Tongue (tissue), 1 donor: ENCODE measurements at regions not wholly inside any gene's neighbourhood (a gene's known extent, or its start where the extent isn't known, plus 50 kb on each side); places are given as distances from the start of the nearest gene placed in this dataset.
"Not testable (repeated sequence)": the region's sequence is repeated elsewhere in the genome, so short reads cannot be mapped to it uniquely, and the experiment has no call there.

Experiments
- DNase-seq: peaks from one replicate; pipeline ENCODE4 v3.0.0-alpha.2; 2015

GRCh38 chr2:87488021-87488420 lies 259.9 kb upstream of the PLGLB2 start:
- not testable (repeated sequence) for DNase-seq

GRCh38 chr2:87488991-87489390 lies 258.9 kb upstream of the PLGLB2 start:
- DNase-seq = not testable (repeated sequence)

GRCh38 chr2:87494846-87495245 lies 253.0 kb upstream of the PLGLB2 start:
- DNase-seq = not testable (repeated sequence)

GRCh38 chr2:87495455-87495854 lies 252.4 kb upstream of the PLGLB2 start:
- not testable (repeated sequence) for DNase-seq

GRCh38 chr2:87496036-87497006 lies 251.6 kb upstream of the PLGLB2 start:
- DNase-seq = peak; percentile 30

GRCh38 chr2:87497135-87497534 lies 250.8 kb upstream of the PLGLB2 start:
- DNase-seq = not testable (repeated sequence)

GRCh38 chr2:87497700-87498099 lies 250.2 kb upstream of the PLGLB2 start:
- not testable (repeated sequence) for DNase-seq

GRCh38 chr2:87498169-87498853 lies 249.6 kb upstream of the PLGLB2 start:
- DNase-seq = not testable (repeated sequence)

- DNase-seq = not testable (repeated sequence)
Observed at GRCh38 chr2:87498854-87499238, 249.0 kb upstream of the PLGLB2 start.

- DNase-seq = not testable (repeated sequence)
Observed at GRCh38 chr2:87499860-87500259, 248.0 kb upstream of the PLGLB2 start.

GRCh38 chr2:87500421-87500820 lies 247.5 kb upstream of the PLGLB2 start:
- DNase-seq = not testable (repeated sequence)

GRCh38 chr2:87500951-87501350 lies 246.9 kb upstream of the PLGLB2 start:
- DNase-seq = not testable (repeated sequence)

- DNase-seq = not testable (repeated sequence)
Observed at GRCh38 chr2:87502948-87503347, 244.9 kb upstream of the PLGLB2 start.

- DNase-seq = not testable (repeated sequence)
Observed at GRCh38 chr2:87505239-87505638, 242.6 kb upstream of the PLGLB2 start.

- not testable (repeated sequence) for DNase-seq
Observed at GRCh38 chr2:87505909-87506308, 242.0 kb upstream of the PLGLB2 start.

GRCh38 chr2:87507378-87508348 lies 240.2 kb upstream of the PLGLB2 start:
- DNase-seq = not testable (repeated sequence)

- DNase-seq = not testable (repeated sequence)
Observed at GRCh38 chr2:87511195-87511778, 236.6 kb upstream of the PLGLB2 start.

GRCh38 chr2:87512864-87513530 lies 234.9 kb upstream of the PLGLB2 start:
- not testable (repeated sequence) for DNase-seq

GRCh38 chr2:87514034-87514433 lies 233.9 kb upstream of the PLGLB2 start:
- not testable (repeated sequence) for DNase-seq

GRCh38 chr2:87514515-87514914 lies 233.4 kb upstream of the PLGLB2 start:
- DNase-seq = not testable (repeated sequence)

- DNase-seq = not testable (repeated sequence)
Observed at GRCh38 chr2:87515226-87515625, 232.7 kb upstream of the PLGLB2 start.
